Stimulated activated CD4-positive, alpha-beta T cell treated with anti-CD3 and anti-CD28 coated beads, Interleukin-2, amount 100 ng/mL, for 4 hours (primary cell): ENCODE measurements at regions not wholly inside any gene's neighbourhood (a gene's known extent, or its start where the extent isn't known, plus 50 kb on each side); places are given as distances from the start of the nearest gene placed in this dataset.
"Not testable (repeated sequence)": the region's sequence is repeated elsewhere in the genome, so short reads cannot be mapped to it uniquely, and the experiment has no call there.

ENCODE experiments used
- DNase-seq: peaks from one replicate; pipeline ENCODE4 v3.0.0-alpha.2; 2020; ENCODE audit warnings: low read depth

DNA sequence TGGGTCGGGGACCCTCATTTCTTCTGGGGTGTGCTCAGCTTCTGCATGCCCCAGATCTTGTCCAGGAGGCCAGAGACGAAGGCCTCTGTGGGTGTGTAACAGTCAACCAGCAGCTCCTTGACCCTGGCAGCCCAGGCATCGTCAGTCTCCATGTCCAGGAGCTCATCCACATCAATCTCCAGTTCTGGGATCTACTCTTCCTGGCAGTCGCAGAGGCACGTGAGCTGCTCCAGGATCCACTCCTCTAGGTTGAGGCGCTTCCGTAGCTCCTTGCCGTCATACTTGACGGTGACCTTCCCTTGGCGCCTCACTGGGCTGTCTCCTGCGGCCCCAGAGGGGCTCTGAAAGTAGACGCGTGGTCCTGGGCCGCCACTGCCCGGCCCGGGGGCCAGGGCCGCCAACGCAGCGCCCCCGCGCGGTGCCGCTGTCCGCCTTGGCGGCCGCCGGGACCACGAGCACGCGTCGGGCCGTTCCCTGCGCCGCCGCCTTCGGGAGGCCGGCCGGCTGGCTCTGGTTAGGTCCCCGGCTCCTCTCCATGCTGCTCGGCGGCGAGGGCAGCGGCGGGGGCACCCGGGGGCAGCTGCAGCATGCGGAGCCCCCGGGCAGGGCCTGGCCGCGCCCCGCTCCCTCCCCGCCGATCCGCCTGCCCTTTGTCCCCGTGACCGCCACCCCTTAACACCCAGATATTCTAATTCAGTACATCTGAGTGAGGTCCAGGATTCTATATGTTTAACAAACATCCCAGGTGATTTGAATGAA is 170.5 kb downstream of the SEPTIN7 start:
- DNase-seq, result no peak

DNA sequence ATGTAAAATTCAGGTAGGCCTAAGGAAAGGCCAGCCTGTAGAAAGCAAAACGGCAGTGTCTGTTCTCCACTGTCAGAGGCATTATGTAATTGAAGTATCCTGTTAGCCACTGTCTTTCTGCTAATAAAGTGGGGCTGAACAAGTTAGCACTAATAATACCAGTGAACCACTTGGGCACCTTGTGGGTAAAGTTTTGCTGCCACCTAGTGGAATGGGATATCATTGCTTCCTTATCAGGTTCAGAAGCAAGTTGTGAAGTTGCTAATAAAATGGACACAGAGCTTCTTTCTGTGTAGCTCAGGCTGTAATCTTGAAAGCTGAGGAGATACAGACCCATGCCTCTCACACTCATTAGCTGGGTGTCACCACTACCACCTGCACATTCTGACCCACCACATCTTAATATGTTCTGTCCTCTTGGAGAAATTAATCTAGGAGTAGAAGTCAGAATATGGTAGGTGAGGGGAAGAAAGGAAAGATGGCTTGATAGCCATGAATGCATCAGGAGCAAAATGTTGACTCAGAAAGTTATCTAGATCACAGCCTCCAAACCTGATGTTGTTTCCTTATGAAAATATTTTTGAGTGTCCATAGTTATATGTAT is 175.1 kb downstream of the SEPTIN7 start:
- peak; percentile 34 for DNase-seq

DNA sequence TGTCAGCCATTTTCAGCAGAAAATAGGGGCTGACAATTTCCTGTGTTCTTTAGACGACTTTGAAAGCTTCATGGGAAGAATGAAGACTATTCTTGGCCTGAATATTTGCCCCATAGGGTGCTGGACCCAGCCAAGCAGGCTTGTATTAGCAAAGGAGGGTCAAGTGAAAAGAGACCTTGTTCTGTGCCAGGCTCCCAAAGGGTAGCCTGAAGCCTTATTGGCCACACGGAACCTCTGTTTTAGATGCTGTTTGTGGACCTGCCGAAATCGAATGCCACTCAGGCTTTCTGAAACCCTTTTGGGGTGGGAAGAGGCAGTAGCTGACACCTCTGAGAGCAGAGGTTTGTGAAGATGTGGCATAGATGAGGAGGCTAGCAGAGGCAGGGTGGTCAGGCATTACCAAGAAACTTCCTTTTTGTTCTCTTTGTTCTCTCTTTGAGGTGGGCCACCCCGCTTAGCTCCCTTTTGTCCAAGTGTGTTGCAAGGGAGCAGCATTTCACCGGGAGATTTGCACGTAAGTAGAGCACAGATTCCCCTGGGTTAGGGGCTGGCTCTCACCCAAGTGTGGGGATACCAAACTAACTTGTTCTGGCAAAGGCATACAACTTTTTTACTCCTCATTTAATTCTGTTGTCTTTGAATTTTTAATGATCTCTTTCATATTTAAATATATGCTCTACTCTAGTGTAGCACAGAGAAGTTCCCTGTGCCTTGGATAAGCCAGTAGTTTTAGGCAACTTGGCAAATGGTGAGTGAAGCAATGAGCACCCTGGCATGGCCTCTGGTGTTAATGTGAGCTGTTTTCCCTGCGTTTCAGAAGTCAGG is 174.0 kb upstream of the EEPD1 start:
- not testable (repeated sequence) for DNase-seq

DNA sequence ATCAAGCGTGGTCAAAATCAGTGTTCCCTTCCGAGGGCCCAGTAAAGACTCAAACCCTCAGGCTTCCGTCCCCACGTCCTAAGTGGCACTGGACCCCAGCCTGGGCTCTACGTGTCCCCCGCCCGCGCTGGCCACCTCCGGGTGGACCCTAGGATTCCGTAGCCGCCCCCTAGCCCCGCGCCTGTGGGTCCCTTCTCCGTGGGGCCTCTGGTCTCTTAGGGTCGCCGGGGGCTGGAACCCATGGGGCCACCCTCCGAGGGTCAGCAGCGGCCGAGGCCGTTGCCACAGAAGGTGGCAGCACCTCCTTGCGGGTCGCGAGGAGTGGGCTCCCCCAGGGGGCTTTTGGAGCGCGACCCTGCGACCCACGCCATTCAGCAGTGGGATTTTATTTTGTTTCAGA is 170.5 kb upstream of the EEPD1 start:
- no peak for DNase-seq

DNA sequence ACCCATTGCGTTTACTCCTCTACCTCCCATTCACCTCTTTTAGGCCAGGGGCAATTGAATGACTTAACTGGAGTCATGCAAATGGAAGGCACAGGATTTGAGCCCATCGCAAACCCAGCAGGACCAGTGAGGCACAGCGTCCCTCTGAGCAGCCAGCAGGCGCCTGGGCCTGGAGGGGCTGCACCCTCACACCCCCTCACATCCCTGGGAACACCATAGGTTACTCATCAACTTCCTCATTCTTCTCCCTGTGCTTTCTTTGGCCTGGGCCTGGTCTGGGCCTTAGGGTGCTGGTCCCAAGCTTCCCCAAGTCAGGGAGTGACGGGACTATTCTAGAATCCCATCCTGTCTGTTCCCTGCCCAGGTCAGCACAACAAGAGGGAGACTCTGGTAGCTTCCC is 169.4 kb upstream of the EEPD1 start:
- no peak for DNase-seq

DNA sequence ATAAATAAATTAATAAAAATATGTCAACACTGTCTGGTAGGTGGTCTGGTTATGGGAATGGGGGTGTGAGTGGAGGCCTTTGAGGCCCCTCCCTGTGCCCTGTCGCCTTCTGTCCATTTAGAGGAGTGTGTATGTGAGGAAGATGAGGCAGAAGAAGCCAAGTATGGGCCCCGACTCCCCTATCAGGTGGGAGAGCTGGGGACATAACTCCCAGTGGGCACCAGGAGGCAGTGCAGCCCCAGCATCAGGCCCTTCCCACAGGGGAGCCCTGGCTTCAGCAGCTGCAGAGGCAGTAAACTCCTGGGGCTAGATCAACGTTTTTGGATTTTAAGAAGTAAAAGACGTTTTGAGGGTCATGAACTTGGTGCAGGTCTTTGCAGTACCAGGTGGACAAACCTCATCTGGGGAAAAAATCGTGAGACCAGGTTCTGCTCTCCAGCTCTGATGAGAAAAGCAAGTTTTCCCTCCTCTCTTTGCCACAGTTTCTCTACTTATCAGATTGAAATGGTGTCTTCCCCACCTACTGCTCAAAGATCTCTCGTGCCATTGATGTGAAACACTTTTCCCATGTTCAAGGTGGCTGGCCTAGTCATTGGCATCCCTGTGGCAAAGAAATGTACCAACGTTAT is 167.8 kb upstream of the EEPD1 start:
- peak; percentile 71 for DNase-seq

DNA sequence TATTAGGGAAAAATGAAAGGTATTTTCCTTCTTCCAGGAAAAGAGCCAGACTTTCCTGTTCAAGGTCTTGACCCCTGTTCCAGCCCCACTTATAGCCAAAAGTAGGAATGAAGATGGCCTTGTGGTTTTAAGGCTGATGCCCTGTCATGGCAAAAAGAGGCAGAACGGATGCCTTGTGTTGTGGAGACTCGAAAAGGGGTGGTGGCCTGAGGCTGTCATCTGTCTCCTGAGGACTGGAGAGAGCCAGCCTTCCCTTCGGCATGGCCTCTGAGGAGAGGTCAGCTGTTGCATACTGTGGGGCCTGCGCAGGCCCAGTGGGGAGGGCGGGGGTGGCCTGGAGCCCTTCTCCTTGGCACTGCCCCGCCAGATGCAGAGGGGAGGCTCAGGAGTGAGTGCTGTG is 166.0 kb upstream of the EEPD1 start:
- no peak for DNase-seq

DNA sequence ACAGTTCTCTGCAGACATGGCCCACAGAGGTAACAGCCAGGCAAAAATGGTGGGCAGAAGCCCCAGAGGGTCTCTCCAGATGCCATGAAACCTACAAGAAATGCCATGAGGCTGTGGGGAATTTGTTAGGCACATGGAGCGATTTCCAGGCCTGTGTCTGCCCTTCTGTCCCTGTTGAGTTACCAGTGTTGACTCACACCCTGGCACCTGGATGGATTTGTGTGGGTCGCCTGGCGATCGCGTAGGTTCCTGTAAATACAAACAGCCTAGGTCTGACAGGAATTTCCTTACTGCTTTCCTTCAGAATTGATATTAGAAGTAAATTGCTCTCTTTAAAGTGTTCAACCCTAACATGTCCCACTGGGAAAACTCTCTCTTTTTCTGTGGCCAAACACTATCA is 164.9 kb upstream of the EEPD1 start:
- DNase-seq, result no peak

DNA sequence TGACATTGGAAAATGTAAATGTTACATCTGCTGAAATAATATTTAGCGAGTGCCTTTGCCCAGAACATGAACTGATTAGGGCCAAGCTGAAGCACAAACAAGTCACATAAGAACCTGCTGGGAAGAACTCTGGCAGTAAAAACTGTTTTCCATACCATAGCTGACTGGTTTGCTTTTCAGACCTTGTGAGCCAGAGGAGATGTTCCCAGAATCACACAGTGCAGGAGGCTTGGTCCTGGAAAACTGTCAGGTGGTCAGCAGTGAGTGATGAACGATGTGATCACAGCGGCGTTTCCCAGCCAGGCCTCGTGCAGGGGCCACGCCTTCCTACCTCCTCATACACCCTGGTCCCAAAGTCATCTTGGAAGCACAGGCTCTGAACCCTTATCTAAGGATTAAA is 164.2 kb upstream of the EEPD1 start:
- DNase-seq, result no peak

DNA sequence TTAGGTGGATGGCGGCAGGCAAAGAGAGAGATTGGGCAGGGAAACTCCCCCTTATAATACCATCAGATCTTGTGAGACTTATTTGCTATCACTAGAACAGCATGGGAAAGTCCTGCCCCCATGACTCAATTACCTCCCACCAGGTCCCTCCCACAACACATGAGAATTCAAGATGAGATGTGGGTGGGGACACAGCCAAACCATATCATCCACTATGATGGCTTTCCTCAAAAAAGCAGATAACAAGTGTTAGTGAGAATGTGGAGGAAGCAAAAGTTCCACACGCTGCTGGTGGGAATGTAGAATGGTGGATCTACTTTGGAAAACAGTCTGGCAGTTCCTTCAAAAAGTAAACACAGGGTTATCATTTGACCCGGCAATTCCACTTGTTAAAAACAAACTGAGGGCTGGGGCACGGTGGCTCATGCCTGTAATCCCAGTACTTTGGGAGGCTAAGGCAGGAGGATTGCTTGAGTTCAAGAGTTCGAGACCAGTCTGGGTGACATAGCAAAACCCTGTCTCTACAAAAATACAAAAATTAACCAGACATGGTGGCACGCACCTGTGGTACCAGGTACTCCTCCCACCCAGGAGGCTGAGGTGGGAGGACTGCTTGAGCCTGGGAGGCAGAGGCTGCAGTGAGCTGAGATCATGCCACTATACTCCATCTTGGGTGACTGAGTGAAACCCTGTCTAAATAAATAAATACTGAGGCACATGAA is 161.4 kb upstream of the EEPD1 start:
- DNase-seq, result peak; percentile 25

DNA sequence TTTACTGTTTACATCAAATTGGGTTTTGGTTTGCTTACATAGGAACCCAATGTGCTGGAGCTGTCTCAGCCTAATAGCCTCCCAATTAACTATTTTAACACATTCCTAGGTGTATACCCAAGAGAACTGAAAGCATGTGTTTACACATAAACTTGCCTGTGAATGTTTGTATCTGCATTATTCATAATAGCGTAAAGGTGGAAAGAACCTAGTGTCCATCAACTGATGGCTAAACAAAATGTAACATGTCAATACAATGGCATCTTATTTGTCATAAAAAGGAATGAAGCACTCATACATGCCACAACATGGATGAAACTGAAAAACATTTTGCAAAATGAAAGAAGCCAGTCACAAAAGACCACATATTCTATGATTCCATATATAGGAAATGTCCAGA is 160.6 kb upstream of the EEPD1 start:
- DNase-seq, result no peak

DNA sequence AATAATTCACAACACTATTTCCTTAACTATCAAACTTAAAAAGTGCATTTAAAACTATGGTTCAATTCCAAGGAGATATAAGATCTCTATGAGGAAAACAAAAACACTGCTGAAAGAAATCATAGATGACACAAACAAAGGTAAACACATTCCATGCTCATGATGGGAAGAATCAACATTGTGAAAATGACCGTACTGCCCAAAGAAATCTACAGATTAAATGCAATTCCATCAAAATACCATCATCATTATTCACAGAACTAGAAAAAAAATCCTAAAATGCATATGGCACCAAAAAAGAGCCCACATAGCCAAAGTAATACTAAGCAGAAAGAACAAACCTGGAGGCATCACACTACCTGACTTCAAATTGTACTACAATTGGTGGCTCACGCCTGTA is 159.9 kb upstream of the EEPD1 start:
- DNase-seq, result no peak

DNA sequence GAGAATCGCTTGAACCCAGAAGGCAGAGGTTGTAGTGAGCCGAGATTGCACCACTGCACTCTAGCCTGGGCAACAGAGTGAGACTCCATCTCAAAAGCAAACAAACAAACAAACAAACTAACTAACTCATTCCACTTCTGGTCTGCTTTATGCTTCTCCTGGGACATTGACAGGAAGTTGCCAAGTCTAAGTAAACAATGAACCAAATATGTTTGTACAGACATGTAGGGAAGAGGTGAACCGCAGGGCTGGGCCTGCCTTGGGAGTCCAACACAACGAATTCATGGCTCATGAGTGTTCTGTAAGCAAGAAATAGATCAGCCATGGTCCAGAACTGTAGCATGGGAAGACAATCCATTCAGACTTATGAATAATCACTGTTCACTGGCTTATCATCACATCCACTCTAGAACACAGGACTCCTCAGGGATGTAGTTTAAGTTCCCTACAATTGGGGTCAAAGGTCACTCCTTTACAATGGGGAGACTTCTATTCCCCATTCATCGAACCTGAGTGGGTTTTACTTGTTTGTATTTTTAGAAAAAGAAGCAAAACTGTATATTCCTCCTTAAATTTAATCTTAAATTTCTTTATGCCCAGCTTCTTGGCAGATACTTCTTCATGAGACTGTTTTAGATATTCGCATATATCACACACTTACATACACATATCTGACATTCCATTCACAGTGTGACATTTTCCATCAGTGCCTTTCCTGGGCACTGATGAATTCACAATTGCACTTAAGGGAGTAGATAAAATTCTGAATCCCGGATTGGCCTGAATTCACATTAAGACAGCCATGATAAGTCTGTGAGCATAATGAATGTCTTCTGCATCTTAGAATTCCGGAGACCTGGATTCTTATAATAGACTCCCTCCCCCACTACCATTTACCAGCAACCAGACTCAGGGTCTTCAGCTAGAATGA is 159.1 kb upstream of the EEPD1 start:
- DNase-seq, result no peak

DNA sequence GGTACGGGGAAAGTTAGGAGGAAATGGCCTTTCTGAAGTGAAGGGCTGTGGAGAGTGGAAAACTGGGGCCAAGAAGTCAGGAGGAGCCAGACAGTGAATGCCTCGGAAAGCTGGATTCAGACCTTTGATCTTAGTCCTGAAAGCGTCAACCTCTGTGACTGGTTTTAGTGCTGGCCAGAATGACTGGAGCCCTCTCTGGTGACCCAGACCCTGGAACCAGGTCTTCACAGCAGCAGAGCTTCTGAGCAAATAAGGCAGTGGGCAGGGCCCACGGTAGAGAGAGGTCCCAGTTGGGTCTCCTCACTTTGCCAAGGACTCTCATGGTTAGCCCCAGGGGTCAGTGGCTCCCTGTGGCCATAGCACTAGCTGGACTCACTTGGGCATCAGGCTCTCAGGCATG is 157.7 kb upstream of the EEPD1 start:
- no peak for DNase-seq

DNA sequence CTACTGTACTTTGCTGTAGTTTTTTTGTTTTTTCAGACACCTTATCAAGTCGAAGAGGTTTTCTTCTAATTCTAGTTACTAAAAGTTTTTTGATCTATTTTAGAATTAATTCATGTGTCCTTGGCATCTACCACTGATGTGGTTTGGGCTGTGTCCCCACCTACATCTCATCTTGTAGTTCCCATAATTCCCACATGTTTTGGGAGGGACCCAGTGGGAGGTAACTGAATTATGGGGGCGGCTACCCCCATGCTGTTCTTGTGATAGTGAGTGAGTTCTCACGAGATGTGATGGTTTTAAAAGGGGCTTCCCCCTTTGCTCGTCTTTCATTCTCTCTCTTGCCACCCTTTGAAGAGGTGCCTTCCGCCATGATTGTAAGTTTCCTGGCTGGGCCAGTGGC is 154.6 kb upstream of the EEPD1 start:
- DNase-seq, result no peak

DNA sequence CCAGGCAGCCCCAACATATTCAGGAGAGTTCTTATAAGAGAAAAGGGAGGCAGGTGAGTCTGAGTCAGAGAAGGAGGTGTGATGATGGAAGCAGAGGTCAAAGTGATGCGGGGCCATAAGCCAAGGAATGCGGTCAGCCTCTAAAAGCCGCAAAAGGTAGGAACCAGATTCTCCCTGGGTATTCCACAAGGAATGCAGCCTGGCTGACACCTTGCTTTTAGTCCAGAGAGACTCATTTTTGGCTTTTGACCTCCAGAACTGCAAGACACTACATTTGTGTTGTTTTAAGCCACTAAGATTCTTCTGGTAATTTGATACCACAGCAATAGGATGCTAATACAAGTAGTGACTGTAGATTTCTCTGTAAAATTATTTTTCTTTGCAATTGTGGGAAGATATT is 151.5 kb upstream of the EEPD1 start:
- DNase-seq, result no peak

DNA sequence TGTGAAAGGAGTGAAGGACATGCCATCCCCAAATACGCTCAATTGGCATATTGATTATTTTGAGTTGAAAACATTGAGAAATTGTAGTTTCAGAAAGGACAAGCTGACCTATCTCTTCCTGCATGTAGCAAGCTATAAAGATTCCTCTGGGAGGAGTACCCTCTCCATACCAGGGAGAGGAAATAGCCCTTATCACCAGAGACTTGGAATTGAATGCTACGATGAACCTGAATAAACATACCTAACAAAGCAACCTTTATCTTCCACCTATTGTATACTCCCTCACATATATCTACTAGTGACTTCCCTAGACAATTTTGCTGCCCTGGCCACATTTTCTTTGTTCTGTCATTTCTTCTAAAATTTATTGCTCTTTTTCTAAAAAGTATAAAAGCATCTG is 150.2 kb upstream of the EEPD1 start:
- no peak for DNase-seq

DNA sequence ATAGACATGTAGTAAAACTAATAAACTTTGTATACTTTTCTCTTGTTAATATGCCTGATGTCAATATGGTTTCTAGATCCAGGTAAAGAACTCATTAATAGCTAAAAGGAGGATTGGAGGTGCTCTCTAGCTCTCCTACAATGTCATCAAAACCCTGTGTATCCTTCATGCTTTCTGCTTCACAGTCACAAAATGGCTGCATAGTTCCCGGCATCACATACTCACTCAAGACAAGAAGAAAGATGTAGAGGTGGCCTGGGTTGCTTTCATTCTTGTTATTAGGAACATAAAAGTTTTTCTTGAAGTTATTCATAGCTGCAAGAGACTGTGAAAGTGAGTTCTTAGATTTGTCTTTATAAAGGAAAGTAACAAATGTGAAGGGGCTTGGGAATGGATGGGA is 149.7 kb upstream of the EEPD1 start:
- no peak for DNase-seq

DNA sequence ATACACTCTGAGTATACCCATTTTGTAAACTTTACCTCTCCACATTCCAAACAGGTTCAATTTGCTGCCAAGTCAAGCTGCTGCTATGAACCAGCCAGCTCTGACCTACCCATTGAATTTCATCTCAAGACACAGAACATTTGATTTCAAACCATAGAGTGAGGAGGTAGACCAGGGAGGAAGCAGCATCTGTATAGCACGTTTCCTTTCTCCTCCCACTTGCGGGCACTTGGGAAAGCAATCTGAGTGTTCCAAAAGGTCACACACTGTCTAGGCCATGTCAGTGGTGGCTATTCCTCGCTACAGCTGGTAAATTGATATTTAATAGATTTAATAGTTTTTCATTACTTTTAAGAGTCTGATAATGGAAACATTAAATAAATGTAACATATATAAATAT is 147.8 kb upstream of the EEPD1 start:
- DNase-seq, result no peak

DNA sequence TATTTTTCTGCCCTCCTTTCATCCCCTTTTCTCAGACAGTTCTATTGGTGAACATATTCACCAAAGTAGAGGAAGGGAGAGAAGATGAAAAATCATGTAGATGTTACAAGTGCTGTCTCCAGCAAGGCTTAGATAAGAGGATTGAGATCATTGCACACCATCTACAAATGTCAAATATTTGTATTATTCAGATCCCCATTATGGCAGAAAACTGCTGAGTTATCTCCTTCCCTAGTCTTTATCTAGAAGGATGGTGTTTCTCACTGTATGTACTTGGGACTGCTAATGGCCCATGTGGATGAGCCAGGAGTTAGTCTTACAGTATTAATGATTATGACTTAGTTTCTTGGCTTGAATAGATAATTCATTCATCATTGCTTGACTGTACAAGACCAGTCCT is 147.2 kb upstream of the EEPD1 start:
- no peak for DNase-seq

DNA sequence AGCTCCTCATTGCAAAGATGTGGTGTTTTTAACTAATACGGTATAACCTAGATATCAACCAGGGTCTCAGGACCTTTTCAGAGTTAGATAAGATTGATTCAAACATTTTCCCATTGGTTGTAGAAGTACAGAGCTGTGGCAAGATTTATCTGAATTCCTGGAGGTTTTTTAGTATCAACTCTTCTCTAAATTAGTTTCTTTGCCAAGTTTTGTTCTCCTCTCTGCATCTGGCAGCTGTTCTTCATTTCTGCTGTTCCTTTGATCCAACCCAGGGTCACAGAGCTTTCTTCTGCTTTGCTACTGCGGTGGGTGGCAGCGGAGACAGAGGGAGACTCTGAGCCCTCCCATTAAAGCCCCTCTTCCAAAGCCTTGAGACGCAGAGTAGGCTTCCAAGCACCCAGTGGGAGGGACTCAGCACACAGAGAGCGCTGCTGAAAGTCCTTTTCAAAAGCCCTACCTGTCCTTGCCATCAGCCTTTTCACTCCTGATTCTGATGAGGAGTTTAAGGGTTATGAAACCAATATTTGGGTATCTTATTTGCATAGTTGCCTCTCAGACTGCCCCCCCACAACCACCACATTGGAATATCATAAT is 146.3 kb upstream of the EEPD1 start:
- DNase-seq, result no peak
